ENCODE measurements at regions not wholly inside any gene's neighbourhood (a gene's known extent, or its start where the extent isn't known, plus 50 kb on each side); places are given as distances from the start of the nearest gene placed in this dataset.

DNA sequence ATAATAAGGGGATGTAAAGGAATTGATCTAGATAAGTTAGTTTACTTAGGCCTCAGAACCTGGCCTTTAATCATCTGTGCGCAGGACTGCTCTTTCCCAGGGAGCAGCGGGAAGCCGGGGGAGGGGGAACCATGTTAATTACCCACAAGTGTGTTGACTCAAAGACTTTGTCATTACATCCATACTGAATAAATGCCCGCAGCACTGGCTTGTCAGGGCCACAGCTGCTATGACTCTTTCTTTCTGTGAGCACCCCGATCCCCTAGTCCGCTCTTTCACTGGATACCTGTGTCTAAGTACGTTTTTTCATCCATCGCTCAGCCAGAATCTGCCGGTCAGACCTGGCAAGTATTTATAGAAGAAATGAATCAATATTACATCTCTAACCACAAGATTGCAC is 249.3 kb upstream of the DMRT1 start:
- H3K27ac ChIP-seq = no peak overlapping the region
- H3K4me2 ChIP-seq = no peak overlapping the region
- H3K4me3 ChIP-seq = no peak overlapping the region
- H3K4me1 ChIP-seq = peaks cover 0 to 4% (median 0%) of the 10 kb centered on the region in 10 experiments; a peak in 1 of 20 replicates
- H4K20me1 ChIP-seq = no peaks in the 10 kb centered on the region
- no peak overlapping the region for H3K9ac ChIP-seq
- TF ChIP-seq Cebpa-rat (IDR thresholded peaks at IDR 0.05) = no peak
- no peaks in the 10 kb centered on the region for H3K27me3 ChIP-seq
- no peaks in the 10 kb centered on the region for H3K9me3 ChIP-seq (replicated peaks in 1 of 11)
- no peaks in the 10 kb centered on the region for H3K36me3 ChIP-seq

DNA sequence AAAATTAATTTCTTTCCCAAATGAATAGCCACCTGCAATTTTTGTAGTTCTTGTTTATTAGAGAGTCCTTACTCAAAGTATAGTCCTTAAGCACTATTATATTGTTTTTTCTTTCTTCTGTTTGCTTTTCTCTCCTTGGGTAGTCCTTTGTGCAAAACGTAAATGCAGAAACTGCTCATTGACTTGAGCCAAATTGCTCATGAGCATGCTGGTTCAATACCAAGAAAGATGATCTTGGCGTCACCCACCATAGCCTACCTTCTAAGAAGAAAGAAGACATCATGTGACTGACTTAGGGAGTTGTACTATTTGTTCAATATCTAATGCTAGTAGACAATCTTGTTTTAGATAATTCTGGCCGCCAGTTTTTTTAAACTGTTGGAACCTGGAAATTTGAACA is 248.8 kb upstream of the DMRT1 start:
- H3K27me3 ChIP-seq = no peaks in the 10 kb centered on the region
- H3K9me3 ChIP-seq (replicated peaks in 1 of 11) = no peaks in the 10 kb centered on the region
- no peak overlapping the region for H3K27ac ChIP-seq
- no peak for TF ChIP-seq Cebpa-rat (IDR thresholded peaks at IDR 0.05)
- H3K4me3 ChIP-seq = no peak overlapping the region
- H3K36me3 ChIP-seq = no peaks in the 10 kb centered on the region
- H3K4me2 ChIP-seq = no peak overlapping the region
- H3K9ac ChIP-seq = no peak overlapping the region
- H3K4me1 ChIP-seq = peaks cover 0 to 4% (median 0%) of the 10 kb centered on the region in 10 experiments; a peak in 1 of 20 replicates
- H4K20me1 ChIP-seq = no peaks in the 10 kb centered on the region

GRCh38 chr9:593809-594208 is 247.7 kb upstream of the DMRT1 start:
- no peaks in the 10 kb centered on the region for H4K20me1 ChIP-seq
- no peak overlapping the region for H3K27ac ChIP-seq
- H3K27me3 ChIP-seq = no peaks in the 10 kb centered on the region
- H3K4me2 ChIP-seq = no peak overlapping the region
- H3K36me3 ChIP-seq = no peaks in the 10 kb centered on the region
- peaks cover 0 to 4% (median 0%) of the 10 kb centered on the region in 10 experiments; a peak in 1 of 20 replicates for H3K4me1 ChIP-seq
- no peak overlapping the region for H3K4me3 ChIP-seq
- H3K9me3 ChIP-seq (replicated peaks in 1 of 11) = no peaks in the 10 kb centered on the region
- no peak for TF ChIP-seq Cebpa-rat (IDR thresholded peaks at IDR 0.05)
- H3K9ac ChIP-seq = no peak overlapping the region

DNA sequence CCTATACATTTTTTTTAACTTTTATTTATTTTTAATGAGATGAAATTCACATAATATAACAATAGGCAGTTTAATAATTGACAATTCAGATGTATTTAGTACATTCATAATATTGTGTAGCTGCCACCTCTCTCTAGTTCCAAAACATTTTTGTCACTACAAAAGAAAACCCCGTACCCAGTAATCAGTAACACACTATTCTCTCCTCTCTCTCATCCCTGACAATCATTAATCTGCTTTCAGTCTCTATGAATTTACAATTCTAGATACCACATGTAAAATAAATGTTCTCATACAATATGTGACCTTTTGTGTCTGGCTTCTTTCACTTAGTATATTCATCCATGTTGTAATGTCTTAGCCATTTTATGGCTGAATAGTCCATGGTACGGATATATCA is 244.8 kb upstream of the DMRT1 start:
- no peak overlapping the region for H3K4me2 ChIP-seq
- H3K27ac ChIP-seq = no peak overlapping the region
- no peaks in the 10 kb centered on the region for H4K20me1 ChIP-seq
- no peaks in the 10 kb centered on the region for H3K27me3 ChIP-seq
- no peaks in the 10 kb centered on the region for H3K36me3 ChIP-seq
- H3K9me3 ChIP-seq (replicated peaks in 1 of 11) = no peaks in the 10 kb centered on the region
- no peak overlapping the region for H3K9ac ChIP-seq
- no peak for TF ChIP-seq Cebpa-rat (IDR thresholded peaks at IDR 0.05)
- H3K4me3 ChIP-seq = no peak overlapping the region
- H3K4me1 ChIP-seq = no peaks in the 10 kb centered on the region

DNA sequence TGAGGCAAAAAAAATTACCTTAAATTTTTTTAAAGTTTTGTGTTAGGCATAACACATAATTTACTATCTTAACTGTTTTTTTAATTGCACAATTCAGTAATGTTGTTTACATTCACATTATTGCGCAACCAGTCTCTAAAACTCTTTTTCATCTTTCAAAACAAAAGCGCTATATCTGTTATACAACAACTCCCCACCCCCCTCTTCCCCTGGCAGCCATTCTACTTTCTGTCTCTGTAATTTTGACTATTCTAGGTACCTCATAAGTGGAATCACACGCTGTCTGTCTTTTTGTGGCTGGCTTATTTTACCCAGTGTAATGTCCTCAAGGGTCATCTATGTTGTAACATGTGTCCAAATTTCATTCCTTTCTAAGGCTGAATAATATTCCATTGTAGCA is 241.5 kb upstream of the DMRT1 start:
- Histone ChIP-seq H3K36me3 (no peaks in the 10 kb centered on the region), H3K9ac (no peak overlapping the region), H3K27ac (no peak overlapping the region), H3K4me3 (no peak overlapping the region), H3K4me2 (no peak overlapping the region), H4K20me1 (no peaks in the 10 kb centered on the region), H3K27me3 (no peaks in the 10 kb centered on the region), H3K9me3 (replicated peaks in 1 of 11) (no peaks in the 10 kb centered on the region), H3K4me1 (no peaks in the 10 kb centered on the region)
- TF ChIP-seq Cebpa-rat (IDR thresholded peaks at IDR 0.05) = peak in 7 of 11 experiments; percentile 62 to 91 (median 79); a peak in 12 of 22 replicates

DNA sequence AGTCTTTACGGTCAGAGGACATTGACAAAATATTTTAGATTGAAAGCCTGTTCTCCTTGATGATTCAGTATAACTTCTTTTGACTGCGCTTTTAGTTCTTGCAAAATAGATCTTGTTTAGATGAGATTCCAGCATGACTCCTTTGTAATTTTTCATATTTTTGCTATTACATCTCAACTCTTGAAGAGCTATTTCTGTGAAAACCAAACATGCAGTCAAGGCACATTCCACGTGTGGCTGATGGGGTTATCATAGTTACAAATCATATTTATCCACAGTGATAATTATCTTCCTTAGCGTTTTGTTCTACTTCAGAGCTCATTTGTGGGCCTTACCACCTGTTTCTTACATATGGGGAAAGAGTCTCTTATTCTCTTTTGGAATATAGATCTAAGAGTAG is 238.8 kb upstream of the DMRT1 start:
- Histone ChIP-seq H3K9me3 (replicated peaks in 1 of 11) (no peaks in the 10 kb centered on the region), H3K4me2 (no peak overlapping the region), H3K4me1 (no peaks in the 10 kb centered on the region), H3K27me3 (no peaks in the 10 kb centered on the region), H4K20me1 (no peaks in the 10 kb centered on the region), H3K36me3 (no peaks in the 10 kb centered on the region), H3K4me3 (no peak overlapping the region), H3K27ac (no peak overlapping the region), H3K9ac (no peak overlapping the region)
- no peak for TF ChIP-seq Cebpa-rat (IDR thresholded peaks at IDR 0.05)

DNA sequence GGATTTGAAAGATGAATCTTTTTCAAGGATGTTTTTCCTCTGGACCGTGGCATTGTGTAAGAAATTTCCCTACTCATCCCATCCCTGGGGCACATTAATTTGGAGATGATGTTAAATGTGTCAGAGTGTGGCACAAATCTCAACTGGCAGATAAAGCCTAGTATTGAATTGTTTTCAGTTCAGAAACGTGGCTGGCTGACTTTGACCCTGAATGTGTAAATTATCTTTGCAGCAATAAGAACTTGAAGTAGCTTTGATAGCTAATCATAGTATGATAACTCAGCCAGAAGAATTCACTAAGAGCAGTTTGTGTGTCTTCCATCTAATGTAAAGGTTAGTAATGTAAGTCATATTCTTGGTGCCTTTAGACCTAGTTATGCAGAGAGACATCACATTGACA is 238.4 kb upstream of the DMRT1 start:
- Histone ChIP-seq H3K4me3 (no peak overlapping the region), H3K4me1 (no peaks in the 10 kb centered on the region), H3K9ac (no peak overlapping the region), H3K4me2 (no peak overlapping the region), H3K36me3 (no peaks in the 10 kb centered on the region), H3K27ac (no peak overlapping the region), H3K9me3 (replicated peaks in 1 of 11) (no peaks in the 10 kb centered on the region), H3K27me3 (no peaks in the 10 kb centered on the region), H4K20me1 (no peaks in the 10 kb centered on the region)
- TF ChIP-seq Cebpa-rat (IDR thresholded peaks at IDR 0.05) = no peak

GRCh38 chr9:607417-607816 is 234.1 kb upstream of the DMRT1 start:
- Histone ChIP-seq H4K20me1 (no peaks in the 10 kb centered on the region), H3K4me1 (no peaks in the 10 kb centered on the region), H3K4me3 (no peak overlapping the region), H3K36me3 (no peaks in the 10 kb centered on the region), H3K27me3 (no peaks in the 10 kb centered on the region), H3K9me3 (replicated peaks in 1 of 11) (no peaks in the 10 kb centered on the region), H3K4me2 (no peak overlapping the region), H3K9ac (no peak overlapping the region), H3K27ac (no peak overlapping the region)
- no peak for TF ChIP-seq Cebpa-rat (IDR thresholded peaks at IDR 0.05)

DNA sequence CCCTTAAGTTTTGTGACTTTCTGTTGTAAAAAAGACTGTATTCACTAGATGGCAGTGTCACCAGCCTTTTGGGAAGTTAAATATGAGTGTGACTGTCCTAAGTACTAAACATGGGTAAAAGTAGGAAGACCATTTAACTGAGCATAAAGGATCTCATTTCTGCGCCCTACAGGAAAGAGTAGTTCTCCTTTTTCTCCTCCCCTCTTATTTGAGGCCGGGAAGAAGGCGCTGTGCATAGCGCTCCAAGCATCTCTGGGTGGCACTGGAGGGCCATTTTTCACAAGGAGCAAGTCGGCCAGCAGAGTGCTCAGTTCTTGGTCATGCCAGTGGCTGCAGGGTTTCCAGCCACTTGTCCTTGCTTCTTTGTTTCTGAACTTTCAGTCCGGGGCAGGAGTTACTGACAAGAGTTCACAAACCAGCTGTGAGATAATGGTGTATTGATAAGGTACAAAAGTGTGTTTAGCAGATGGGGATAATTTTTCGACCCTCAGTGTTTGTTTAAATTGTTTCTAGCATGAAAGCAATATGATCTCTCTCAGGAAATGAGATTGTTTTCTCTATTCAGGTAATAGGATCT is 227.6 kb upstream of the DMRT1 start:
- TF ChIP-seq Cebpa-rat (IDR thresholded peaks at IDR 0.05) = no peak
- Histone ChIP-seq H4K20me1 (no peaks in the 10 kb centered on the region), H3K9me3 (replicated peaks in 1 of 11) (no peaks in the 10 kb centered on the region), H3K9ac (no peak overlapping the region), H3K4me3 (no peak overlapping the region), H3K27me3 (no peaks in the 10 kb centered on the region), H3K36me3 (no peaks in the 10 kb centered on the region), H3K4me1 (peaks cover 5 to 18% (median 10%) of the 10 kb centered on the region in 10 experiments; a peak in 19 of 20 replicates), H3K4me2 (peak overlapping the region in 9 of 11 experiments; percentile 6 to 41 (median 32); a peak in 12 of 22 replicates), H3K27ac (peak overlapping the region in 1 of 11 experiments; percentile 45; a peak in 1 of 22 replicates)

GRCh38 chr9:614431-614830 is 227.1 kb upstream of the DMRT1 start:
- TF ChIP-seq Cebpa-rat (IDR thresholded peaks at IDR 0.05) = no peak
- Histone ChIP-seq H4K20me1 (no peaks in the 10 kb centered on the region), H3K27ac (peak overlapping the region in 1 of 11 experiments; percentile 45; a peak in 1 of 22 replicates), H3K27me3 (no peaks in the 10 kb centered on the region), H3K4me3 (no peak overlapping the region), H3K4me2 (peak overlapping the region; percentile 6 to 41 (median 32); a peak in 13 of 22 replicates), H3K4me1 (peaks cover 5 to 18% (median 10%) of the 10 kb centered on the region in 10 experiments; a peak in 19 of 20 replicates), H3K9ac (no peak overlapping the region), H3K36me3 (no peaks in the 10 kb centered on the region), H3K9me3 (replicated peaks in 1 of 11) (no peaks in the 10 kb centered on the region)

Data from BLaER1 treated with 17β-estradiol and CSF1 and Interleukin-3, amounts not matched to agents 10 nM and 100 nM (cell line).